ENCODE measurements at regions not wholly inside any gene's neighbourhood (a gene's known extent, or its start where the extent isn't known, plus 50 kb on each side); places are given as distances from the start of the nearest gene placed in this dataset.

- Mint-ChIP-seq H3K27ac (ENCODE audit: low read depth, unreplicated experiment) (peak overlapping the region; percentile 19), H3K4me3 (ENCODE audit: unreplicated experiment) (no peak overlapping the region), H3K27me3 (ENCODE audit: insufficient read depth, unreplicated experiment) (no peaks in the 10 kb centered on the region), H3K36me3 (ENCODE audit: insufficient read depth, unreplicated experiment) (peaks cover 6% of the 10 kb centered on the region), H3K4me1 (ENCODE audit: insufficient read depth, unreplicated experiment) (no peaks in the 10 kb centered on the region), H3K9me3 (ENCODE audit: unreplicated experiment) (peaks cover 8% of the 10 kb centered on the region)
- DNase-seq (ENCODE audit: unreplicated experiment) = no peak
- TF ChIP-seq CTCF (IDR thresholded peaks at IDR 0.05; ENCODE audit: unreplicated experiment) = no peak
- ChIA-PET POLR2A (no interaction called here), CTCF (no interaction called here)
- intact Hi-C loops (cut with micrococcal nuclease) = no loop called here
- BruUV-seq (replicated peaks) = no TSS peak
Measured at GRCh38 chr13:34747507-34747906, 194.6 kb upstream of the NBEA start.

GRCh38 chr13:34748073-34748472 is 194.0 kb upstream of the NBEA start:
- no TSS peak for BruUV-seq (replicated peaks)
- Mint-ChIP-seq H3K4me1 (ENCODE audit: insufficient read depth, unreplicated experiment) (no peaks in the 10 kb centered on the region), H3K4me3 (ENCODE audit: unreplicated experiment) (no peak overlapping the region), H3K36me3 (ENCODE audit: insufficient read depth, unreplicated experiment) (no peaks in the 10 kb centered on the region), H3K27ac (ENCODE audit: low read depth, unreplicated experiment) (peak overlapping the region; percentile 19), H3K9me3 (ENCODE audit: unreplicated experiment) (peaks cover 8% of the 10 kb centered on the region), H3K27me3 (ENCODE audit: insufficient read depth, unreplicated experiment) (no peaks in the 10 kb centered on the region)
- ChIA-PET CTCF (no interaction called here), POLR2A (interaction anchor here (0.6 kb wide), 1 partner anchor 10 kb away, joined by 3 read pairs; no protein-coding TSS in a partner anchor)
- peak; percentile 4 for DNase-seq (ENCODE audit: unreplicated experiment)
- no peak for TF ChIP-seq CTCF (IDR thresholded peaks at IDR 0.05; ENCODE audit: unreplicated experiment)
- intact Hi-C loops (cut with micrococcal nuclease) = no loop called here

DNA sequence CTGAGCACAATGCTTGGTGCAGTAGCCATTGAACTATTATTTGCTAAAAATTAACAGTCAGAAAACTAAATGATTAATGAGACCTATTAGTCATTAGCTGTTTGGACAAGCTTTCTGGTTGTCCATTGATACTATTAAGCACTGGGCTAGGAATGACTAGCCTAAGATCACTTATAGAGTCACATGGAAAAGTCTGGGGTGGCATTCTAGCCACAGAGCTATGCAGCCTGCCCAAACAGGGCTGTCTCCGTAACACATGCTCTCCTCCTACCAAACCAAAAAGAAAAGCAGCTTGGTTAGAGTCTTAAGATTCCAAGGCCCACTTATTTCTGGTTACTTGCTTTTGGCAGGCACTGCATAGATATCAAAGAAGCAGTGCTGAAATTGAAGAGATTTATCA is 193.5 kb upstream of the NBEA start:
- BruUV-seq (replicated peaks) = no TSS peak
- no peaks in the 10 kb centered on the region for H3K27me3 Mint-ChIP-seq (ENCODE audit: insufficient read depth, unreplicated experiment)
- peaks cover 8% of the 10 kb centered on the region for H3K9me3 Mint-ChIP-seq (ENCODE audit: unreplicated experiment)
- H3K4me3 Mint-ChIP-seq (ENCODE audit: unreplicated experiment) = no peak overlapping the region
- ChIA-PET CTCF (no interaction called here), POLR2A (interaction anchor here (0.6 kb wide), 1 partner anchor 10 kb away, joined by 3 read pairs; no protein-coding TSS in a partner anchor)
- no peaks in the 10 kb centered on the region for H3K4me1 Mint-ChIP-seq (ENCODE audit: insufficient read depth, unreplicated experiment)
- DNase-seq (ENCODE audit: unreplicated experiment) = no peak
- intact Hi-C loops (cut with micrococcal nuclease) = no loop called here
- TF ChIP-seq CTCF (IDR thresholded peaks at IDR 0.05; ENCODE audit: unreplicated experiment) = no peak
- H3K27ac Mint-ChIP-seq (ENCODE audit: low read depth, unreplicated experiment) = peak overlapping the region; percentile 19
- no peaks in the 10 kb centered on the region for H3K36me3 Mint-ChIP-seq (ENCODE audit: insufficient read depth, unreplicated experiment)

DNA sequence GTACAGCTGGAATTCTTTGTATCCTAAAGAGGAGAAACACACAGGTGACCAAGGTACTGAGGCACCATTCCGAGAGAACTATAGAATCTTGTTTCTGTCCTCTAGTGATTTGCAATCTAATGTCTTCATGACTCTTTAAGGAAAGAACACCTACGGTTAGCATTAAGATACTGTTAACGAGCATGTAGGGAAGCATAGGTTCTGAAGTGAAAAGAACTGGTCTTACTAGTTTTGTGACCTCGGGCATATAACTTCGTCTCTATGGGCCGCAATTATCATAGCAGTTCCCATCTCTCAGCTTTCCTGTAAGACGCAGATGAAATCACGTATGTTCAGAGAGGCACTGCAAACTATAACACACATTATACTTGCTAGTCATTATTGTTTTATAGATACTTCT is 193.0 kb upstream of the NBEA start:
- no peak overlapping the region for H3K4me3 Mint-ChIP-seq (ENCODE audit: unreplicated experiment)
- POLR2A ChIA-PET = interaction anchor here (1.1 kb wide), 1 partner anchor 12 kb away, joined by 3 read pairs; no protein-coding TSS in a partner anchor
- peaks cover 8% of the 10 kb centered on the region for H3K9me3 Mint-ChIP-seq (ENCODE audit: unreplicated experiment)
- peak overlapping the region; percentile 19 for H3K27ac Mint-ChIP-seq (ENCODE audit: low read depth, unreplicated experiment)
- intact Hi-C loops (cut with micrococcal nuclease) = no loop called here
- BruUV-seq (replicated peaks) = no TSS peak
- CTCF ChIA-PET = interaction anchor here (0.9 kb wide), 1 partner anchor 10 kb away, joined by 4 read pairs; no protein-coding TSS in a partner anchor
- no peaks in the 10 kb centered on the region for H3K4me1 Mint-ChIP-seq (ENCODE audit: insufficient read depth, unreplicated experiment)
- H3K36me3 Mint-ChIP-seq (ENCODE audit: insufficient read depth, unreplicated experiment) = no peaks in the 10 kb centered on the region
- no peaks in the 10 kb centered on the region for H3K27me3 Mint-ChIP-seq (ENCODE audit: insufficient read depth, unreplicated experiment)
- TF ChIP-seq CTCF (IDR thresholded peaks at IDR 0.05; ENCODE audit: unreplicated experiment) = no peak
- no peak for DNase-seq (ENCODE audit: unreplicated experiment)

All from MCF 10A (cell line).